H1 (cell line): ENCODE measurements at regions not wholly inside any gene's neighbourhood (a gene's known extent, or its start where the extent isn't known, plus 50 kb on each side); places are given as distances from the start of the nearest gene placed in this dataset.

Source experiments
- CTCF ChIA-PET: fragments of 300-600 bp; sonication (Branson Sonifier 250); formaldehyde crosslinking; loops from one replicate; lab custom pipeline; 2021; ENCODE audit not compliant: partially characterized antibody; lab: Charles Lee
- POLR2A ChIA-PET: fragments of 300-600 bp; sonication (Branson Sonifier 250); formaldehyde crosslinking; loops from one replicate; lab custom pipeline; 2021; ENCODE audit warnings: inconsistent platforms; ENCODE audit not compliant: partially characterized antibody; lab: Charles Lee
- DNase-seq, 2 experiments: peaks; one replicate each; pipeline versions ENCODE4 v3.0.0 to v3.0.0-alpha.2; 2010 to 2022; ENCODE audit warnings: low spot score in 2 of 2, low read depth in 1 of 2, mixed read lengths in 1 of 2
- FAIRE-seq: peaks from 2 replicates; lab custom pipeline; 2011; peaks lifted over from hg19 to GRCh38; lab: Jason Lieb, UNC
- H2AFZ ChIP-seq: 2 replicates; pipeline ENCODE4 v1.8.1; 2012; ENCODE audit warnings: low read length, inconsistent platforms
- H2AK5ac ChIP-seq: 2 replicates; pipeline ENCODE4 v1.6.1; 2013; ENCODE audit warnings: low read depth, low read length
- H2BK120ac ChIP-seq: replicated peaks from 2 replicates; pipeline ENCODE3; 2013; ENCODE audit warnings: low read depth, low read length, inconsistent platforms
- H2BK12ac ChIP-seq: 2 replicates; pipeline ENCODE4 v1.6.1; 2013; ENCODE audit warnings: low read depth, low read length
- H2BK15ac ChIP-seq: 2 replicates; pipeline ENCODE4 v1.6.1; 2013; ENCODE audit warnings: low read length
- H2BK20ac ChIP-seq: 2 replicates; pipeline ENCODE4 v1.6.1; 2013; ENCODE audit warnings: low read length
- H2BK5ac ChIP-seq: 2 replicates; pipeline ENCODE4 v1.6.1; 2013; ENCODE audit warnings: low read depth, low read length
- H3K14ac ChIP-seq: 2 replicates; pipeline ENCODE4 v1.6.1; 2013; ENCODE audit warnings: inconsistent platforms; ENCODE audit not compliant: insufficient read length
- H3K18ac ChIP-seq: 2 replicates; pipeline ENCODE4 v1.6.1; 2013; ENCODE audit warnings: low read length; ENCODE audit errors: extremely low read depth
- H3K23ac ChIP-seq: 2 replicates; pipeline ENCODE4 v1.6.1; 2013; ENCODE audit warnings: inconsistent platforms; ENCODE audit not compliant: insufficient read length
- H3K23me2 ChIP-seq: 2 replicates; pipeline ENCODE4 v1.6.1; 2013; ENCODE audit warnings: low read depth, low read length
- H3K27ac ChIP-seq: 2 replicates; pipeline ENCODE4 v1.6.1; 2011; ENCODE audit warnings: low read depth, low read length, inconsistent platforms
- H3K27me3 ChIP-seq, 4 experiments: replicated peaks in 1 of 4; 1 replicate in 1 of 4; 2 replicates in 3 of 4; pipeline versions ENCODE4 v1.6.1 to v1.8.1; 2011 to 2013; ENCODE audit warnings: low read length in 3 of 4, mild to moderate bottlenecking in 3 of 4, inconsistent platforms in 2 of 4, mixed read lengths in 2 of 4, moderate library complexity in 1 of 4; ENCODE audit not compliant: control insufficient read depth in 3 of 4, insufficient read depth in 3 of 4; ENCODE audit errors: extremely low read depth in 1 of 4
- H3K36me3 ChIP-seq, 4 experiments: 2 replicates each; pipeline versions ENCODE4 v1.6.1 to v1.8.1; 2011 to 2013; ENCODE audit warnings: mild to moderate bottlenecking in 4 of 4, low read length in 3 of 4, moderate library complexity in 2 of 4, control low read depth in 1 of 4, inconsistent platforms in 1 of 4; ENCODE audit not compliant: insufficient read depth in 4 of 4, control insufficient read depth in 2 of 4
- H3K4ac ChIP-seq: replicated peaks from 2 replicates; pipeline ENCODE3; 2013; ENCODE audit warnings: low read length, low read depth, mixed read lengths, inconsistent platforms; ENCODE audit not compliant: insufficient read length
- H3K4me1 ChIP-seq, 4 experiments: replicated peaks in 1 of 4; 1 replicate in 1 of 4; 2 replicates in 3 of 4; pipeline versions ENCODE4 v1.6.1 to v1.8.1; 2011 to 2013; ENCODE audit warnings: low read length in 3 of 4, inconsistent platforms in 2 of 4, mixed read lengths in 1 of 4; ENCODE audit not compliant: insufficient read depth in 4 of 4, control insufficient read depth in 3 of 4
- H3K4me2 ChIP-seq, 2 experiments: 2 replicates each; pipeline versions ENCODE4 v1.6.1 to v1.8.1; 2011 to 2013; ENCODE audit warnings: low read depth in 2 of 2, low read length in 2 of 2, control low read depth in 1 of 2, inconsistent platforms in 1 of 2, mild to moderate bottlenecking in 1 of 2; ENCODE audit not compliant: insufficient read depth in 1 of 2
- H3K4me3 ChIP-seq, 4 experiments: fragments of 200-600, 300-600 bp in 1 of 4; sonication (generic), shearing (Covaris generic), sonication (Bioruptor Twin) in 1 of 4; 2 replicates each; pipeline versions ENCODE4 v1.5.1 to v1.8.1; 2011 to 2016; ENCODE audit warnings: low read length in 4 of 4, low read depth in 3 of 4, control low read depth in 2 of 4, inconsistent platforms in 2 of 4, mild to moderate bottlenecking in 2 of 4, mixed read lengths in 1 of 4, moderate library complexity in 1 of 4; ENCODE audit not compliant: insufficient read depth in 2 of 4; ENCODE audit errors: extremely low read depth in 1 of 4
- H3K56ac ChIP-seq: replicated peaks from 2 replicates; pipeline ENCODE3; 2013; ENCODE audit warnings: low read depth, mild to moderate bottlenecking, mixed read lengths, low read length, inconsistent platforms; ENCODE audit not compliant: insufficient read length
- H3K79me1 ChIP-seq: 2 replicates; pipeline ENCODE4 v1.6.1; 2013; ENCODE audit warnings: low read depth, low read length, control low read depth
- H3K79me2 ChIP-seq, 2 experiments: 2 replicates each; pipeline versions ENCODE4 v1.6.1 to v1.8.1; 2012 to 2013; ENCODE audit warnings: low read length in 2 of 2, mild to moderate bottlenecking in 2 of 2, inconsistent platforms in 1 of 2; ENCODE audit not compliant: insufficient read depth in 2 of 2, control insufficient read depth in 1 of 2
- H3K9ac ChIP-seq, 4 experiments: replicated peaks in 1 of 4; 1 replicate in 1 of 4; 2 replicates in 3 of 4; pipeline versions ENCODE4 v1.6.1 to v1.8.1; 2011 to 2013; ENCODE audit warnings: low read depth in 3 of 4, low read length in 3 of 4, control low read depth in 2 of 4, mild to moderate bottlenecking in 2 of 4, moderate library complexity in 2 of 4, inconsistent platforms in 1 of 4; ENCODE audit errors: extremely low read depth in 1 of 4
- H3K9me3 ChIP-seq, 2 experiments: 2 replicates each; pipeline versions ENCODE4 v1.6.1 to v1.8.1; 2012 to 2013; ENCODE audit warnings: mild to moderate bottlenecking in 2 of 2, moderate library complexity in 2 of 2, control low read depth in 1 of 2, inconsistent platforms in 1 of 2, low read depth in 1 of 2, low read length in 1 of 2, mixed read lengths in 1 of 2; ENCODE audit not compliant: insufficient read depth in 2 of 2
- H4K20me1 ChIP-seq, 2 experiments: replicated peaks in 1 of 2; 2 replicates each; pipeline versions ENCODE3 to v1.8.1; 2011 to 2013; ENCODE audit warnings: inconsistent platforms in 2 of 2, low read length in 2 of 2, mild to moderate bottlenecking in 1 of 2; ENCODE audit not compliant: insufficient read depth in 2 of 2, control insufficient read depth in 1 of 2
- H4K5ac ChIP-seq: 2 replicates; pipeline ENCODE4 v1.6.1; 2013; ENCODE audit warnings: low read length, low read depth, mixed read lengths, inconsistent platforms; ENCODE audit not compliant: insufficient read length
- H4K8ac ChIP-seq: 2 replicates; pipeline ENCODE4 v1.8.0; 2013; ENCODE audit warnings: mild to moderate bottlenecking, moderate library complexity, low read length, inconsistent platforms; ENCODE audit not compliant: insufficient read depth; ENCODE audit errors: extremely low read depth
- H4K91ac ChIP-seq: replicated peaks from 2 replicates; pipeline ENCODE3; 2013; ENCODE audit warnings: low read length, mixed read lengths, inconsistent platforms; ENCODE audit not compliant: insufficient read length
- BRCA1 ChIP-seq: IDR thresholded peaks from 2 replicates; pipeline ENCODE4 v1.6.1; 2012; ENCODE audit warnings: low read depth, low read length, improper control_type of control experiment
- CBX5 ChIP-seq: fragments of 300-800, 300-1000 bp; sonication (generic); IDR thresholded peaks from 2 replicates; pipeline ENCODE4 v1.7.1; 2016; ENCODE audit warnings: antibody characterized with exemption, low read length, low read depth
- CHD2 ChIP-seq: IDR thresholded peaks from 2 replicates; pipeline ENCODE4 v1.6.1; 2012; ENCODE audit warnings: low read length, improper control_type of control experiment
- HDAC6 ChIP-seq: IDR thresholded peaks from one replicate; pipeline ENCODE4 v1.7.1; 2012; ENCODE audit warnings: low read depth, mild to moderate bottlenecking, inconsistent platforms, low read length, moderate library complexity
- KDM4A ChIP-seq: IDR thresholded peaks from one replicate; pipeline ENCODE4 v1.7.1; 2012; ENCODE audit warnings: low read depth, mild to moderate bottlenecking, moderate library complexity, low read length, inconsistent platforms; ENCODE audit not compliant: severe bottlenecking
- RBBP5 ChIP-seq: IDR thresholded peaks from 2 replicates; pipeline ENCODE4 v1.7.1; 2012; ENCODE audit warnings: low read depth, mild to moderate bottlenecking, inconsistent platforms, low read length, moderate library complexity, borderline replicate concordance
- SIN3A ChIP-seq, 2 experiments: IDR thresholded peaks in 1 of 2; conservative IDR thresholded peaks in 1 of 2; 2 replicates each; pipeline ENCODE4 v1.6.1; 2011 to 2012; ENCODE audit warnings: low read length in 2 of 2, improper control_type of control experiment in 1 of 2, low read depth in 1 of 2, mild to moderate bottlenecking in 1 of 2
- SIX5 ChIP-seq: IDR thresholded peaks from 2 replicates; pipeline ENCODE4 v1.6.1; 2011; ENCODE audit warnings: mild to moderate bottlenecking, low read depth, low read length
- SP2 ChIP-seq: IDR thresholded peaks from 2 replicates; pipeline ENCODE4 v1.6.1; 2012; ENCODE audit warnings: mild to moderate bottlenecking, low read length, inconsistent platforms
- TF ChIP-seq, protein P1 (sequence below): IDR thresholded peaks from 2 replicates; pipeline ENCODE4 v1.6.1; 2011; ENCODE audit warnings: low read depth, mild to moderate bottlenecking, low read length; ENCODE audit not compliant: insufficient read depth

DNA sequence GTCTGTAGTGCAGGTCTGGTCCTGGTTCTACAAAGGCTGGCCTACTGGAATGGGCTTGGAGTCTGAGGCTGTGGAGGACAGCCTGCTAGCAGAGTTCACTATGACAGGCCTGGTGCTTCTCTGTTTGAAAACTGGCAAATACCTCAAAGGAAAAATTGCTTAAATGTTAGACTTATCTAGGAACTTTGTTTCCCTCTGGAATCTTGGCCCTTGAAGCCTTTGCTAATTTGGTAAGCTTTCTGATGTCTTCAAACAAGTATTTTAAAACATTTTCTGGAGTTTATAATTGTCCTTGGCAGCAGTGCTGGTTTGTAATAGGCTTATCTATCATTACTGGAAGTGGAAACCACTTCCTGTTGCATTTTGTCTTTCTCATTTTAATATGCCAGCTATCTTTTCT lies 139.7 kb downstream of the TMEM26 start:
- Histone ChIP-seq H3K4ac (no peak overlapping the region), H3K79me1 (no peaks in the 10 kb centered on the region), H3K36me3 (no peaks in the 10 kb centered on the region), H3K9ac (no peak overlapping the region), H4K8ac (no peak overlapping the region), H2BK12ac (no peak overlapping the region), H2BK5ac (no peak overlapping the region), H2BK120ac (no peak overlapping the region), H2AFZ (no peak overlapping the region), H3K4me3 (no peak overlapping the region), H3K27ac (no peak overlapping the region), H3K79me2 (no peaks in the 10 kb centered on the region), H2AK5ac (no peak overlapping the region), H3K18ac (no peak overlapping the region), H3K56ac (no peak overlapping the region), H3K27me3 (no peaks in the 10 kb centered on the region), H3K4me2 (no peak overlapping the region), H4K20me1 (no peaks in the 10 kb centered on the region), H3K23me2 (no peaks in the 10 kb centered on the region), H3K14ac (no peak overlapping the region), H3K4me1 (no peaks in the 10 kb centered on the region), H4K91ac (no peak overlapping the region), H2BK15ac (no peak overlapping the region), H3K23ac (no peak overlapping the region), H4K5ac (no peak overlapping the region), H3K9me3 (no peaks in the 10 kb centered on the region), H2BK20ac (no peak overlapping the region)
- POLR2A ChIA-PET = no interaction called here
- CTCF ChIA-PET = interaction anchor here (0.8 kb wide), 1 partner anchor 42 kb away, joined by 3 read pairs; no protein-coding TSS in a partner anchor
- DNase-seq (no peak), FAIRE-seq (no peak)
- TF ChIP-seq BRCA1 (no peak), HDAC6 (no peak), SIX5 (no peak), SP2 (no peak), SIN3A (conservative IDR thresholded peaks at IDR 0.05 in 1 of 2, IDR thresholded peaks at IDR 0.05 in 1 of 2; ENCODE audit: low read depth in 1 of 2, low read length in 2 of 2) (no peak), CHD2 (no peak), CBX5 (no peak), KDM4A (no peak), RBBP5 (no peak)
- TF ChIP-seq, protein P1, sequence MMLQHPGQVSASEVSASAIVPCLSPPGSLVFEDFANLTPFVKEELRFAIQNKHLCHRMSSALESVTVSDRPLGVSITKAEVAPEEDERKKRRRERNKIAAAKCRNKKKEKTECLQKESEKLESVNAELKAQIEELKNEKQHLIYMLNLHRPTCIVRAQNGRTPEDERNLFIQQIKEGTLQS = no peak
